HG03196 (cell line): ENCODE measurements at regions not wholly inside any gene's neighbourhood (a gene's known extent, or its start where the extent isn't known, plus 50 kb on each side); places are given as distances from the start of the nearest gene placed in this dataset.
"Not testable (repeated sequence)": the region's sequence is repeated elsewhere in the genome, so short reads cannot be mapped to it uniquely, and the experiment has no call there.

Source experiments
- ATAC-seq: cut with Tn5 transposase; IDR thresholded peaks from one replicate; pipeline ENCODE4 v1.9.1; 2021; ENCODE audit not compliant: unreplicated experiment

GRCh38 chr5:130502702-130503101 lies 598.4 kb downstream of the CHSY3 start:
- no peak for ATAC-seq

GRCh38 chr5:130501151-130501865 lies 597.0 kb downstream of the CHSY3 start:
- ATAC-seq = no peak

- not testable (repeated sequence) for ATAC-seq
These were observed 596.2 kb downstream of the CHSY3 start for GRCh38 chr5:130500495-130500894.

GRCh38 chr5:130496215-130496614 lies 592.0 kb downstream of the CHSY3 start:
- ATAC-seq = no peak

GRCh38 chr5:130488252-130488651 lies 584.0 kb downstream of the CHSY3 start:
- no peak for ATAC-seq

- ATAC-seq = no peak
These were observed 575.0 kb downstream of the CHSY3 start for GRCh38 chr5:130479045-130479804.

GRCh38 chr5:130476325-130476724 lies 572.1 kb downstream of the CHSY3 start:
- no peak for ATAC-seq

GRCh38 chr5:130462516-130462915 lies 558.3 kb downstream of the CHSY3 start:
- no peak for ATAC-seq

- no peak for ATAC-seq
These were observed 550.9 kb downstream of the CHSY3 start for GRCh38 chr5:130455175-130455574.

GRCh38 chr5:130452744-130453143 lies 548.5 kb downstream of the CHSY3 start:
- no peak for ATAC-seq

- ATAC-seq = no peak
These were observed 532.2 kb downstream of the CHSY3 start for GRCh38 chr5:130436430-130436829.

GRCh38 chr5:130427222-130427955 lies 523.1 kb downstream of the CHSY3 start:
- no peak for ATAC-seq

GRCh38 chr5:130425424-130425823 lies 521.2 kb downstream of the CHSY3 start:
- ATAC-seq = no peak

GRCh38 chr5:130424341-130424740 lies 520.1 kb downstream of the CHSY3 start:
- no peak for ATAC-seq

- no peak for ATAC-seq
These were observed 498.6 kb downstream of the CHSY3 start for GRCh38 chr5:130402906-130403305.

GRCh38 chr5:130400091-130400490 lies 495.8 kb downstream of the CHSY3 start:
- no peak for ATAC-seq

- ATAC-seq = no peak
These were observed 494.6 kb downstream of the CHSY3 start for GRCh38 chr5:130398825-130399224.

GRCh38 chr5:130397727-130398126 lies 493.5 kb downstream of the CHSY3 start:
- not testable (repeated sequence) for ATAC-seq

- no peak for ATAC-seq
These were observed 492.9 kb downstream of the CHSY3 start for GRCh38 chr5:130397132-130397531.

- not testable (repeated sequence) for ATAC-seq
These were observed 487.5 kb downstream of the CHSY3 start for GRCh38 chr5:130391727-130392264.

- no peak for ATAC-seq
These were observed 481.9 kb downstream of the CHSY3 start for GRCh38 chr5:130386155-130386554.
